T-helper 1 cell treated with Interleukin-12 subunit alpha and Interleukin-12 subunit beta and Interleukin-4 antibody, amounts not matched to agents 30 μg/mL and 1 μg/mL, for 36 hours (primary cell): ENCODE measurements at regions not wholly inside any gene's neighbourhood (a gene's known extent, or its start where the extent isn't known, plus 50 kb on each side); places are given as distances from the start of the nearest gene placed in this dataset.
"Not testable (repeated sequence)": the region's sequence is repeated elsewhere in the genome, so short reads cannot be mapped to it uniquely, and the experiment has no call there.

Source experiments
- H3K27ac Mint-ChIP-seq: one replicate; pipeline ENCODE4 v1.8.0; 2021; ENCODE audit warnings: mild to moderate bottlenecking, mixed read lengths
- H3K27me3 Mint-ChIP-seq: one replicate; pipeline ENCODE4 v1.8.0; 2021; ENCODE audit warnings: low read depth, mixed read lengths
- H3K36me3 Mint-ChIP-seq: one replicate; pipeline ENCODE4 v1.8.0; 2021; ENCODE audit warnings: low read depth, mixed read lengths
- H3K4me1 Mint-ChIP-seq: one replicate; pipeline ENCODE4 v1.8.0; 2021; ENCODE audit warnings: low read depth, mixed read lengths
- H3K4me3 Mint-ChIP-seq: one replicate; pipeline ENCODE4 v1.8.0; 2021; ENCODE audit warnings: mild to moderate bottlenecking, moderate library complexity, mixed read lengths
- H3K9me3 Mint-ChIP-seq: one replicate; pipeline ENCODE4 v1.8.0; 2021; ENCODE audit warnings: mixed read lengths

- Mint-ChIP-seq H3K4me3 (no peak overlapping the region), H3K4me1 (no peaks in the 10 kb centered on the region), H3K27me3 (no peaks in the 10 kb centered on the region), H3K36me3 (no peaks in the 10 kb centered on the region), H3K9me3 (peaks cover 22% of the 10 kb centered on the region), H3K27ac (no peak overlapping the region)
Observed at GRCh38 chr16:35102780-35103403, 1643.5 kb downstream of the TP53TG3F start.

GRCh38 chr16:35111772-35112171, 1652.4 kb downstream of the TP53TG3F start:
- not testable (repeated sequence) for H3K27ac Mint-ChIP-seq, H3K4me3 Mint-ChIP-seq, H3K4me1 Mint-ChIP-seq, H3K36me3 Mint-ChIP-seq, H3K27me3 Mint-ChIP-seq
- H3K9me3 Mint-ChIP-seq: peaks cover 30% of the 10 kb centered on the region

GRCh38 chr16:35131429-35131828, 1672.0 kb downstream of the TP53TG3F start:
- Mint-ChIP-seq H3K27me3 (no peaks in the 10 kb centered on the region), H3K9me3 (peaks cover 24% of the 10 kb centered on the region)

GRCh38 chr16:35134471-35134870, 1675.1 kb downstream of the TP53TG3F start:
- H3K9me3 Mint-ChIP-seq: peaks cover 32% of the 10 kb centered on the region
- H3K4me1 Mint-ChIP-seq: no peaks in the 10 kb centered on the region
- no peak overlapping the region for H3K27ac Mint-ChIP-seq
- no peaks in the 10 kb centered on the region for H3K36me3 Mint-ChIP-seq
- no peak overlapping the region for H3K4me3 Mint-ChIP-seq
- no peaks in the 10 kb centered on the region for H3K27me3 Mint-ChIP-seq

More at GRCh38 chr16:35131429-35131828, 1672.0 kb downstream of the TP53TG3F start:
- Mint-ChIP-seq H3K4me1 (no peaks in the 10 kb centered on the region), H3K36me3 (no peaks in the 10 kb centered on the region), H3K27ac (no peak overlapping the region), H3K4me3 (no peak overlapping the region)

GRCh38 chr16:35140293-35140986, 1681.0 kb downstream of the TP53TG3F start:
- H3K27me3 Mint-ChIP-seq: no peaks in the 10 kb centered on the region
- H3K36me3 Mint-ChIP-seq: no peaks in the 10 kb centered on the region
- H3K27ac Mint-ChIP-seq: no peak overlapping the region
- H3K4me3 Mint-ChIP-seq: no peak overlapping the region
- H3K4me1 Mint-ChIP-seq: no peaks in the 10 kb centered on the region
- peaks cover 38% of the 10 kb centered on the region for H3K9me3 Mint-ChIP-seq

GRCh38 chr16:35141303-35141702, 1681.9 kb downstream of the TP53TG3F start:
- no peaks in the 10 kb centered on the region for H3K36me3 Mint-ChIP-seq
- peaks cover 44% of the 10 kb centered on the region for H3K9me3 Mint-ChIP-seq
- no peak overlapping the region for H3K4me3 Mint-ChIP-seq
- H3K4me1 Mint-ChIP-seq: no peaks in the 10 kb centered on the region
- H3K27ac Mint-ChIP-seq: no peak overlapping the region
- no peaks in the 10 kb centered on the region for H3K27me3 Mint-ChIP-seq

GRCh38 chr16:35142147-35142808, 1682.9 kb downstream of the TP53TG3F start:
- H3K27ac Mint-ChIP-seq: no peak overlapping the region
- no peaks in the 10 kb centered on the region for H3K27me3 Mint-ChIP-seq
- no peaks in the 10 kb centered on the region for H3K36me3 Mint-ChIP-seq
- no peak overlapping the region for H3K4me3 Mint-ChIP-seq
- H3K4me1 Mint-ChIP-seq: no peaks in the 10 kb centered on the region
- peaks cover 44% of the 10 kb centered on the region for H3K9me3 Mint-ChIP-seq

- Mint-ChIP-seq H3K27me3 (no peaks in the 10 kb centered on the region), H3K36me3 (no peaks in the 10 kb centered on the region), H3K4me3 (no peak overlapping the region), H3K27ac (no peak overlapping the region), H3K9me3 (peaks cover 39% of the 10 kb centered on the region), H3K4me1 (no peaks in the 10 kb centered on the region)
Observed at GRCh38 chr16:35142809-35143192, 1683.4 kb downstream of the TP53TG3F start.

GRCh38 chr16:35144212-35144932, 1685.0 kb downstream of the TP53TG3F start:
- no peaks in the 10 kb centered on the region for H3K36me3 Mint-ChIP-seq
- H3K9me3 Mint-ChIP-seq: peaks cover 44% of the 10 kb centered on the region
- H3K27ac Mint-ChIP-seq: no peak overlapping the region
- no peaks in the 10 kb centered on the region for H3K4me1 Mint-ChIP-seq
- no peaks in the 10 kb centered on the region for H3K27me3 Mint-ChIP-seq
- H3K4me3 Mint-ChIP-seq: no peak overlapping the region

- Mint-ChIP-seq H3K36me3 (no peaks in the 10 kb centered on the region), H3K27me3 (no peaks in the 10 kb centered on the region), H3K27ac (no peak overlapping the region), H3K4me3 (no peak overlapping the region), H3K9me3 (peaks cover 49% of the 10 kb centered on the region), H3K4me1 (no peaks in the 10 kb centered on the region)
Observed at GRCh38 chr16:35146031-35146710, 1686.8 kb downstream of the TP53TG3F start.

GRCh38 chr16:35146723-35147458, 1687.5 kb downstream of the TP53TG3F start:
- no peaks in the 10 kb centered on the region for H3K36me3 Mint-ChIP-seq
- no peak overlapping the region for H3K27ac Mint-ChIP-seq
- peaks cover 52% of the 10 kb centered on the region for H3K9me3 Mint-ChIP-seq
- H3K27me3 Mint-ChIP-seq: no peaks in the 10 kb centered on the region
- no peak overlapping the region for H3K4me3 Mint-ChIP-seq
- H3K4me1 Mint-ChIP-seq: no peaks in the 10 kb centered on the region

- Mint-ChIP-seq H3K27ac (no peak overlapping the region), H3K36me3 (no peaks in the 10 kb centered on the region), H3K9me3 (peaks cover 59% of the 10 kb centered on the region), H3K4me1 (no peaks in the 10 kb centered on the region), H3K27me3 (no peaks in the 10 kb centered on the region), H3K4me3 (no peak overlapping the region)
Observed at GRCh38 chr16:35147556-35148504, 1688.4 kb downstream of the TP53TG3F start.

- Mint-ChIP-seq H3K4me1 (no peaks in the 10 kb centered on the region), H3K27ac (no peak overlapping the region), H3K9me3 (peaks cover 60% of the 10 kb centered on the region), H3K36me3 (no peaks in the 10 kb centered on the region), H3K4me3 (no peak overlapping the region), H3K27me3 (no peaks in the 10 kb centered on the region)
Observed at GRCh38 chr16:35148748-35149147, 1689.3 kb downstream of the TP53TG3F start.
